ENCODE measurements at regions not wholly inside any gene's neighbourhood (a gene's known extent, or its start where the extent isn't known, plus 50 kb on each side); places are given as distances from the start of the nearest gene placed in this dataset.

- Histone ChIP-seq H3K9ac (ENCODE audit: insufficient read depth in 1 of 2, low read length in 2 of 2) (no peak overlapping the region), H3K36me3 (ENCODE audit: control insufficient read depth in 4 of 4, insufficient read depth in 4 of 4, low read length in 4 of 4) (no peaks in the 10 kb centered on the region), H3K9me3 (ENCODE audit: control insufficient read depth in 4 of 4, insufficient read depth in 3 of 4, low read length in 3 of 4) (peaks cover 0 to 2% (median 0%) of the 10 kb centered on the region in 4 donors), H3K27ac (ENCODE audit: low read depth in 1 of 2, low read length in 1 of 2) (no peak overlapping the region), H3K4me3 (no peak overlapping the region), H3K4me1 (ENCODE audit: control insufficient read depth in 5 of 5, insufficient read depth in 5 of 5, low read length in 5 of 5) (no peaks in the 10 kb centered on the region), H3K27me3 (ENCODE audit: control insufficient read depth in 3 of 3, insufficient read depth in 3 of 3, low read length in 2 of 3) (no peaks in the 10 kb centered on the region)
- WGBS, 2 donors, result 85 to 90% methylated on average over 1 of the region's 1 CpG
- ATAC-seq (ENCODE audit: insufficient read depth, low FRiP score) (no peak), DNase-seq (no peak)
- no peak for TF ChIP-seq CTCF (IDR thresholded peaks at IDR 0.05; ENCODE audit: control extremely low read depth, extremely low read depth)
These were observed 134.3 kb upstream of the RAB11FIP2 start for GRCh38 chr10:118181021-118181420.

- 73 to 80% methylated on average over 2 of the region's 2 CpGs for WGBS, 2 donors
- TF ChIP-seq CTCF (IDR thresholded peaks at IDR 0.05; ENCODE audit: control extremely low read depth, extremely low read depth), result no peak
- no peak overlapping the region for H3K9ac ChIP-seq (ENCODE audit: insufficient read depth in 1 of 2, low read length in 2 of 2)
- ATAC-seq (ENCODE audit: insufficient read depth, low FRiP score) (no peak), DNase-seq (no peak)
- H3K4me3 ChIP-seq, result no peak overlapping the region
- no peaks in the 10 kb centered on the region for H3K36me3 ChIP-seq (ENCODE audit: control insufficient read depth in 4 of 4, insufficient read depth in 4 of 4, low read length in 4 of 4)
- H3K27me3 ChIP-seq (ENCODE audit: control insufficient read depth in 3 of 3, insufficient read depth in 3 of 3, low read length in 2 of 3), result no peaks in the 10 kb centered on the region
- H3K9me3 ChIP-seq (ENCODE audit: control insufficient read depth in 4 of 4, insufficient read depth in 3 of 4, low read length in 3 of 4), result no peaks in the 10 kb centered on the region
- H3K4me1 ChIP-seq (ENCODE audit: control insufficient read depth in 5 of 5, insufficient read depth in 5 of 5, low read length in 5 of 5), result no peaks in the 10 kb centered on the region
- H3K27ac ChIP-seq (ENCODE audit: low read depth in 1 of 2, low read length in 1 of 2), result no peak overlapping the region
These were observed 128.4 kb upstream of the RAB11FIP2 start for GRCh38 chr10:118175148-118175547.

GRCh38 chr10:118173296-118173695 is 126.6 kb upstream of the RAB11FIP2 start:
- H3K9me3 ChIP-seq (ENCODE audit: control insufficient read depth in 4 of 4, insufficient read depth in 3 of 4, low read length in 3 of 4), result no peaks in the 10 kb centered on the region
- H3K9ac ChIP-seq (ENCODE audit: insufficient read depth in 1 of 2, low read length in 2 of 2), result no peak overlapping the region
- H3K27ac ChIP-seq (ENCODE audit: low read depth in 1 of 2, low read length in 1 of 2), result no peak overlapping the region
- no peaks in the 10 kb centered on the region for H3K36me3 ChIP-seq (ENCODE audit: control insufficient read depth in 4 of 4, insufficient read depth in 4 of 4, low read length in 4 of 4)
- ATAC-seq (ENCODE audit: insufficient read depth, low FRiP score) (no peak), DNase-seq (no peak)
- H3K4me3 ChIP-seq, result no peak overlapping the region
- H3K27me3 ChIP-seq (ENCODE audit: control insufficient read depth in 3 of 3, insufficient read depth in 3 of 3, low read length in 2 of 3), result no peaks in the 10 kb centered on the region
- no peaks in the 10 kb centered on the region for H3K4me1 ChIP-seq (ENCODE audit: control insufficient read depth in 5 of 5, insufficient read depth in 5 of 5, low read length in 5 of 5)
- no peak for TF ChIP-seq CTCF (IDR thresholded peaks at IDR 0.05; ENCODE audit: control extremely low read depth, extremely low read depth)
- 90 to 93% methylated on average over 2 of the region's 2 CpGs for WGBS, 2 donors

- no peak overlapping the region for H3K4me3 ChIP-seq
- H3K4me1 ChIP-seq (ENCODE audit: control insufficient read depth in 5 of 5, insufficient read depth in 5 of 5, low read length in 5 of 5), result no peaks in the 10 kb centered on the region
- DNase-seq, result no peak
- no peaks in the 10 kb centered on the region for H3K27me3 ChIP-seq (ENCODE audit: control insufficient read depth in 3 of 3, insufficient read depth in 3 of 3, low read length in 2 of 3)
- no peak overlapping the region for H3K9ac ChIP-seq (ENCODE audit: insufficient read depth in 1 of 2, low read length in 2 of 2)
- TF ChIP-seq CTCF (IDR thresholded peaks at IDR 0.05; ENCODE audit: control extremely low read depth, extremely low read depth), result no peak
- H3K9me3 ChIP-seq (ENCODE audit: control insufficient read depth in 4 of 4, insufficient read depth in 3 of 4, low read length in 3 of 4), result no peaks in the 10 kb centered on the region
- H3K27ac ChIP-seq (ENCODE audit: low read depth in 1 of 2, low read length in 1 of 2), result no peak overlapping the region
- 74 to 81% methylated on average over 1 of the region's 1 CpG for WGBS, 2 donors
- no peaks in the 10 kb centered on the region for H3K36me3 ChIP-seq (ENCODE audit: control insufficient read depth in 4 of 4, insufficient read depth in 4 of 4, low read length in 4 of 4)
- no peak for ATAC-seq (ENCODE audit: insufficient read depth, low FRiP score)
These were observed 125.1 kb upstream of the RAB11FIP2 start for GRCh38 chr10:118171861-118172260.

Data from lung (tissue), 11 donors.